ENCODE measurements at regions not wholly inside any gene's neighbourhood (a gene's known extent, or its start where the extent isn't known, plus 50 kb on each side); places are given as distances from the start of the nearest gene placed in this dataset.
"Not testable (repeated sequence)": the region's sequence is repeated elsewhere in the genome, so short reads cannot be mapped to it uniquely, and the experiment has no call there.

DNA sequence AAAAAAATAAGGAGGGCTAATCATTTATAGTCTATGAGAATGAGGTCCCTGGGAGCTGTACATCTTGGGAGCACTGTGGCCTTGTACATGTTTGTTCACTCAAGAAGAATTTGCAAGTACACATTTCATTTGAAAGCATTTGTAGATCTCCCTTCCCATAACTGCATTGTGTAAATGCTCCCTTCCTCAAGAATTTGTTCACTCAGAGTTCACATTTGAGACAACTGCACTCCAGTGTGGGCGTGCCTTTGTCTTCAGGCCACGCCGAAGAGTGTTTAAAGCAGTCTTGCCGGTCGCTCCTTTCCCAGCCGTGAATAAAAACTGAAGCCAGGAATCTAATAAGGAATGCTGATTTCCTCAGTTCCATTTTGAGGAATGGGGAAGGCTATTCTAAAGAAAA is 291.1 kb upstream of the LYZL1 start:
- DNase-seq (ENCODE audit: low read depth, low spot score): no peak
- no peaks in the 10 kb centered on the region for H3K9me1 ChIP-seq (ENCODE audit: control insufficient read depth, extremely low read depth, insufficient read depth, low read length)
- no peak for FAIRE-seq
- no peak overlapping the region for H3K9ac ChIP-seq (ENCODE audit: control insufficient read depth, extremely low read depth, insufficient read depth, low read length)
- H4K20me1 ChIP-seq (ENCODE audit: control insufficient read depth, extremely low read depth, insufficient read depth, low read length): no peaks in the 10 kb centered on the region
- H3K4me3 ChIP-seq (ENCODE audit: control insufficient read depth in 2 of 3, extremely low read depth in 1 of 3, insufficient read depth in 2 of 3, low read depth in 1 of 3, low read length in 3 of 3): no peak overlapping the region
- H3K36me3 ChIP-seq (ENCODE audit: control insufficient read depth in 2 of 2, extremely low read depth in 1 of 2, insufficient read depth in 2 of 2, low read length in 2 of 2): no peaks in the 10 kb centered on the region
- no peak for TF ChIP-seq EZH2 (IDR thresholded peaks at IDR 0.05; ENCODE audit: low read length)
- TF ChIP-seq, protein P1, sequence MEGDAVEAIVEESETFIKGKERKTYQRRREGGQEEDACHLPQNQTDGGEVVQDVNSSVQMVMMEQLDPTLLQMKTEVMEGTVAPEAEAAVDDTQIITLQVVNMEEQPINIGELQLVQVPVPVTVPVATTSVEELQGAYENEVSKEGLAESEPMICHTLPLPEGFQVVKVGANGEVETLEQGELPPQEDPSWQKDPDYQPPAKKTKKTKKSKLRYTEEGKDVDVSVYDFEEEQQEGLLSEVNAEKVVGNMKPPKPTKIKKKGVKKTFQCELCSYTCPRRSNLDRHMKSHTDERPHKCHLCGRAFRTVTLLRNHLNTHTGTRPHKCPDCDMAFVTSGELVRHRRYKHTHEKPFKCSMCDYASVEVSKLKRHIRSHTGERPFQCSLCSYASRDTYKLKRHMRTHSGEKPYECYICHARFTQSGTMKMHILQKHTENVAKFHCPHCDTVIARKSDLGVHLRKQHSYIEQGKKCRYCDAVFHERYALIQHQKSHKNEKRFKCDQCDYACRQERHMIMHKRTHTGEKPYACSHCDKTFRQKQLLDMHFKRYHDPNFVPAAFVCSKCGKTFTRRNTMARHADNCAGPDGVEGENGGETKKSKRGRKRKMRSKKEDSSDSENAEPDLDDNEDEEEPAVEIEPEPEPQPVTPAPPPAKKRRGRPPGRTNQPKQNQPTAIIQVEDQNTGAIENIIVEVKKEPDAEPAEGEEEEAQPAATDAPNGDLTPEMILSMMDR (optimal IDR thresholded peaks at IDR 0.05 in 1 of 3, IDR thresholded peaks at IDR 0.05 in 1 of 3, conservative IDR thresholded peaks at IDR 0.05 in 1 of 3; ENCODE audit: extremely low read depth in 1 of 3, insufficient read depth in 2 of 3, low read length in 3 of 3): no peak
- no peak overlapping the region for H3K27ac ChIP-seq (ENCODE audit: control insufficient read depth, insufficient read depth, low read length)
- H3K4me1 ChIP-seq (ENCODE audit: control insufficient read depth, extremely low read depth, insufficient read depth, low read length): no peaks in the 10 kb centered on the region
- H3K4me2 ChIP-seq (ENCODE audit: control insufficient read depth, extremely low read depth, insufficient read depth, low read depth, low read length): no peak overlapping the region
- no peaks in the 10 kb centered on the region for H3K27me3 ChIP-seq (ENCODE audit: control insufficient read depth, extremely low read depth, insufficient read depth, low read length)
- H2AFZ ChIP-seq (ENCODE audit: control insufficient read depth, low read length): no peak overlapping the region
- dilution Hi-C loops (cut with MboI; ENCODE audit: extremely low pct_ligation_motif_present, low sequenced_read_pairs): no loop called here
- H3K79me2 ChIP-seq (ENCODE audit: control insufficient read depth, insufficient read depth, low read length): no peaks in the 10 kb centered on the region
- no peaks in the 10 kb centered on the region for H3K9me3 ChIP-seq (ENCODE audit: control insufficient read depth, low read depth, low read length)

DNA sequence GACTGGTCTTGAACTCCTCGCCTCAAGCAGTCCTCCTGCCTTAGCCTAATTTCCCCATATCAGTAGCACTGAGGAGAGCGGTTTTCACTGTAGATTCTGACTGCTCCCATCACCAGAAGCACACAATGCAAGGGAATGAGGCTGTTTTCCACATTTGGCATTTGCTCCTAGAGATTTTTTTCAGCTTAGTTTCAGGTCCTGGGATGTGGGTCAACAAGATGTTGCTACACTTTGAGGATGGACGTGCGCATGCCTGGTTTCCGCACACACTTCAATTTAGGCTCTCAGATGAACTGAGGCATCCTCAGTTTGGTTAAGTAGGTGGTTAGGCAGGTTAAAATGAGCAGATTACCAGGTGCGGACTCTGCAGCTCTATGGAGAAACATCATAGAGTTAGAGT is 287.1 kb upstream of the LYZL1 start:
- FAIRE-seq: no peak

DNA sequence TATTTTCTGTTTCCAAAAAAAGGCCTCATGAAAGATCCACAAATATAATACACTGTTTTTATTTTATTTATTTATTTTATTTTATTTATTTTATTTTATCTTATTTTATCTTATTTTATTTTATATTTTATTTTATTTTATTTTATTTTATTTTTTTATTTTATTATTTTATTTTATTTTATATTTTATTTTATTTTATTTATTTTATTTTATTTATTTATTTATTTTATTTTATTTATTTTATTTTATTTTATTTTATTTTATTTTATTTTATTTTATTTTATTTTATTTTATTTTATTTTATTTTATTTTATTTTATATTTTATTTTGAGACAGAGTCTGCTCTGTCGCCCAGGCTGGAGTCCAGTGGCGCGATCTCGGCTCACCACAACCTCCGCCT is 285.9 kb upstream of the LYZL1 start:
- H3K9me3 ChIP-seq (ENCODE audit: control insufficient read depth, low read depth, low read length); H3K36me3 ChIP-seq (ENCODE audit: control insufficient read depth in 2 of 2, extremely low read depth in 1 of 2, insufficient read depth in 2 of 2, low read length in 2 of 2); dilution Hi-C loops (cut with MboI; ENCODE audit: extremely low pct_ligation_motif_present, low sequenced_read_pairs); H3K27me3 ChIP-seq (ENCODE audit: control insufficient read depth, extremely low read depth, insufficient read depth, low read length); H4K20me1 ChIP-seq (ENCODE audit: control insufficient read depth, extremely low read depth, insufficient read depth, low read length); FAIRE-seq; H3K9ac ChIP-seq (ENCODE audit: control insufficient read depth, extremely low read depth, insufficient read depth, low read length); DNase-seq (ENCODE audit: low read depth, low spot score); H3K4me2 ChIP-seq (ENCODE audit: control insufficient read depth, extremely low read depth, insufficient read depth, low read depth, low read length); H3K4me3 ChIP-seq (ENCODE audit: control insufficient read depth in 2 of 3, extremely low read depth in 1 of 3, insufficient read depth in 2 of 3, low read depth in 1 of 3, low read length in 3 of 3); H3K4me1 ChIP-seq (ENCODE audit: control insufficient read depth, extremely low read depth, insufficient read depth, low read length); H2AFZ ChIP-seq (ENCODE audit: control insufficient read depth, low read length); H3K27ac ChIP-seq (ENCODE audit: control insufficient read depth, insufficient read depth, low read length); H3K79me2 ChIP-seq (ENCODE audit: control insufficient read depth, insufficient read depth, low read length); H3K9me1 ChIP-seq (ENCODE audit: control insufficient read depth, extremely low read depth, insufficient read depth, low read length): not testable (repeated sequence)

More for the DNA sequence above, 287.1 kb upstream of the LYZL1 start:
- no peak overlapping the region for H3K4me2 ChIP-seq (ENCODE audit: control insufficient read depth, extremely low read depth, insufficient read depth, low read depth, low read length)
- H3K4me3 ChIP-seq (ENCODE audit: control insufficient read depth in 2 of 3, extremely low read depth in 1 of 3, insufficient read depth in 2 of 3, low read depth in 1 of 3, low read length in 3 of 3): no peak overlapping the region
- H3K4me1 ChIP-seq (ENCODE audit: control insufficient read depth, extremely low read depth, insufficient read depth, low read length): no peaks in the 10 kb centered on the region
- H3K27me3 ChIP-seq (ENCODE audit: control insufficient read depth, extremely low read depth, insufficient read depth, low read length): no peaks in the 10 kb centered on the region
- H4K20me1 ChIP-seq (ENCODE audit: control insufficient read depth, extremely low read depth, insufficient read depth, low read length): no peaks in the 10 kb centered on the region
- no peaks in the 10 kb centered on the region for H3K79me2 ChIP-seq (ENCODE audit: control insufficient read depth, insufficient read depth, low read length)
- no peaks in the 10 kb centered on the region for H3K9me3 ChIP-seq (ENCODE audit: control insufficient read depth, low read depth, low read length)
- H3K36me3 ChIP-seq (ENCODE audit: control insufficient read depth in 2 of 2, extremely low read depth in 1 of 2, insufficient read depth in 2 of 2, low read length in 2 of 2): no peaks in the 10 kb centered on the region
- no peak overlapping the region for H3K9ac ChIP-seq (ENCODE audit: control insufficient read depth, extremely low read depth, insufficient read depth, low read length)
- no peak for TF ChIP-seq EZH2 (IDR thresholded peaks at IDR 0.05; ENCODE audit: low read length)
- TF ChIP-seq, protein P1 (optimal IDR thresholded peaks at IDR 0.05 in 1 of 3, IDR thresholded peaks at IDR 0.05 in 1 of 3, conservative IDR thresholded peaks at IDR 0.05 in 1 of 3; ENCODE audit: extremely low read depth in 1 of 3, insufficient read depth in 2 of 3, low read length in 3 of 3): no peak
- no peaks in the 10 kb centered on the region for H3K9me1 ChIP-seq (ENCODE audit: control insufficient read depth, extremely low read depth, insufficient read depth, low read length)
- dilution Hi-C loops (cut with MboI; ENCODE audit: extremely low pct_ligation_motif_present, low sequenced_read_pairs): no loop called here
- H2AFZ ChIP-seq (ENCODE audit: control insufficient read depth, low read length): no peak overlapping the region
- DNase-seq (ENCODE audit: low read depth, low spot score): no peak
- H3K27ac ChIP-seq (ENCODE audit: control insufficient read depth, insufficient read depth, low read length): no peak overlapping the region
